ENCODE measurements at regions not wholly inside any gene's neighbourhood (a gene's known extent, or its start where the extent isn't known, plus 50 kb on each side); places are given as distances from the start of the nearest gene placed in this dataset.

- ATAC-seq = no peak
- TF ChIP-seq ARNTL (CRISPR knock-in tag; IDR thresholded peaks at IDR 0.05; ENCODE audit: borderline replicate concordance, low read depth) (no peak), ISL1 (CRISPR knock-in tag; IDR thresholded peaks at IDR 0.05) (no peak), TCF4 (CRISPR knock-in tag; IDR thresholded peaks at IDR 0.05; ENCODE audit: borderline replicate concordance) (no peak), SNAI2 (CRISPR knock-in tag; IDR thresholded peaks at IDR 0.05) (no peak)
These were observed 500.1 kb downstream of the ETV1 start for GRCh38 chr7:13489386-13489785.

DNA sequence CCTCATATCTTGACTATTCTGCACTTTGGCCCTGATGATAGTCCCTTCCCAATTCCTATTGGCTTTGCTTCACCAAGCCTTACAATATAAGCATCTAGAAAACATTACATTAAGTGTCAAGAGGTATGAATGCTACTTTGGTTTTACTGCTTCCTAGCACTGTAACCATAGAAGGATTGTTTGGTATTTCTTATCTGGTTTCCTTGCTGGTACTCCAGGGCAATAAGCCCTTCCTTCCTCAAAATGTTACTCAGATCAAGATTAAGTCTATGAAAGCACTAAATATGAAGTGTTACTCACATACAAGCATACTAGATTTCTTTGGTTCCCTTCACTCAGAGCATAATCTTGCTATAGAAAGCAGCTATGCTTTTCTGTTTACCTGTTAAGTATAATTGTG lies 492.5 kb downstream of the ETV1 start:
- TF ChIP-seq ARNTL (CRISPR knock-in tag; IDR thresholded peaks at IDR 0.05; ENCODE audit: borderline replicate concordance, low read depth) (no peak), GLIS3 (CRISPR knock-in tag; IDR thresholded peaks at IDR 0.05) (no peak), ZC3H10 (CRISPR knock-in tag; IDR thresholded peaks at IDR 0.05) (no peak), ZFP30 (CRISPR knock-in tag; IDR thresholded peaks at IDR 0.05) (no peak)
- ATAC-seq = no peak

GRCh38 chr7:13508586-13508985 lies 480.9 kb downstream of the ETV1 start:
- TF ChIP-seq BACH2 (CRISPR knock-in tag; IDR thresholded peaks at IDR 0.05; ENCODE audit: borderline replicate concordance) (no peak), TCF4 (CRISPR knock-in tag; IDR thresholded peaks at IDR 0.05; ENCODE audit: borderline replicate concordance) (no peak), TOX (CRISPR knock-in tag; IDR thresholded peaks at IDR 0.05; ENCODE audit: borderline replicate concordance) (no peak), ESRRG (CRISPR knock-in tag; IDR thresholded peaks at IDR 0.05) (no peak), ZC3H10 (CRISPR knock-in tag; IDR thresholded peaks at IDR 0.05) (no peak), ZFP3 (CRISPR knock-in tag; IDR thresholded peaks at IDR 0.05) (no peak), ZNF8 (CRISPR knock-in tag; IDR thresholded peaks at IDR 0.05) (no peak), ZNF70 (CRISPR knock-in tag; IDR thresholded peaks at IDR 0.05) (no peak), ARNTL (CRISPR knock-in tag; IDR thresholded peaks at IDR 0.05; ENCODE audit: borderline replicate concordance, low read depth) (no peak), GLIS3 (CRISPR knock-in tag; IDR thresholded peaks at IDR 0.05) (no peak), ZFP30 (CRISPR knock-in tag; IDR thresholded peaks at IDR 0.05) (no peak)
- TF ChIP-seq, protein P1, sequence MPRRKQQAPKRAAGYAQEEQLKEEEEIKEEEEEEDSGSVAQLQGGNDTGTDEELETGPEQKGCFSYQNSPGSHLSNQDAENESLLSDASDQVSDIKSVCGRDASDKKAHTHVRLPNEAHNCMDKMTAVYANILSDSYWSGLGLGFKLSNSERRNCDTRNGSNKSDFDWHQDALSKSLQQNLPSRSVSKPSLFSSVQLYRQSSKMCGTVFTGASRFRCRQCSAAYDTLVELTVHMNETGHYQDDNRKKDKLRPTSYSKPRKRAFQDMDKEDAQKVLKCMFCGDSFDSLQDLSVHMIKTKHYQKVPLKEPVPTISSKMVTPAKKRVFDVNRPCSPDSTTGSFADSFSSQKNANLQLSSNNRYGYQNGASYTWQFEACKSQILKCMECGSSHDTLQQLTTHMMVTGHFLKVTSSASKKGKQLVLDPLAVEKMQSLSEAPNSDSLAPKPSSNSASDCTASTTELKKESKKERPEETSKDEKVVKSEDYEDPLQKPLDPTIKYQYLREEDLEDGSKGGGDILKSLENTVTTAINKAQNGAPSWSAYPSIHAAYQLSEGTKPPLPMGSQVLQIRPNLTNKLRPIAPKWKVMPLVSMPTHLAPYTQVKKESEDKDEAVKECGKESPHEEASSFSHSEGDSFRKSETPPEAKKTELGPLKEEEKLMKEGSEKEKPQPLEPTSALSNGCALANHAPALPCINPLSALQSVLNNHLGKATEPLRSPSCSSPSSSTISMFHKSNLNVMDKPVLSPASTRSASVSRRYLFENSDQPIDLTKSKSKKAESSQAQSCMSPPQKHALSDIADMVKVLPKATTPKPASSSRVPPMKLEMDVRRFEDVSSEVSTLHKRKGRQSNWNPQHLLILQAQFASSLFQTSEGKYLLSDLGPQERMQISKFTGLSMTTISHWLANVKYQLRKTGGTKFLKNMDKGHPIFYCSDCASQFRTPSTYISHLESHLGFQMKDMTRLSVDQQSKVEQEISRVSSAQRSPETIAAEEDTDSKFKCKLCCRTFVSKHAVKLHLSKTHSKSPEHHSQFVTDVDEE (CRISPR knock-in tag; IDR thresholded peaks at IDR 0.05) = no peak
- TF ChIP-seq, protein P2, sequence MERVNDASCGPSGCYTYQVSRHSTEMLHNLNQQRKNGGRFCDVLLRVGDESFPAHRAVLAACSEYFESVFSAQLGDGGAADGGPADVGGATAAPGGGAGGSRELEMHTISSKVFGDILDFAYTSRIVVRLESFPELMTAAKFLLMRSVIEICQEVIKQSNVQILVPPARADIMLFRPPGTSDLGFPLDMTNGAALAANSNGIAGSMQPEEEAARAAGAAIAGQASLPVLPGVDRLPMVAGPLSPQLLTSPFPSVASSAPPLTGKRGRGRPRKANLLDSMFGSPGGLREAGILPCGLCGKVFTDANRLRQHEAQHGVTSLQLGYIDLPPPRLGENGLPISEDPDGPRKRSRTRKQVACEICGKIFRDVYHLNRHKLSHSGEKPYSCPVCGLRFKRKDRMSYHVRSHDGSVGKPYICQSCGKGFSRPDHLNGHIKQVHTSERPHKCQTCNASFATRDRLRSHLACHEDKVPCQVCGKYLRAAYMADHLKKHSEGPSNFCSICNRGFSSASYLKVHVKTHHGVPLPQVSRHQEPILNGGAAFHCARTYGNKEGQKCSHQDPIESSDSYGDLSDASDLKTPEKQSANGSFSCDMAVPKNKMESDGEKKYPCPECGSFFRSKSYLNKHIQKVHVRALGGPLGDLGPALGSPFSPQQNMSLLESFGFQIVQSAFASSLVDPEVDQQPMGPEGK (CRISPR knock-in tag; IDR thresholded peaks at IDR 0.05; ENCODE audit: borderline replicate concordance) = no peak
- TF ChIP-seq, protein P3, sequence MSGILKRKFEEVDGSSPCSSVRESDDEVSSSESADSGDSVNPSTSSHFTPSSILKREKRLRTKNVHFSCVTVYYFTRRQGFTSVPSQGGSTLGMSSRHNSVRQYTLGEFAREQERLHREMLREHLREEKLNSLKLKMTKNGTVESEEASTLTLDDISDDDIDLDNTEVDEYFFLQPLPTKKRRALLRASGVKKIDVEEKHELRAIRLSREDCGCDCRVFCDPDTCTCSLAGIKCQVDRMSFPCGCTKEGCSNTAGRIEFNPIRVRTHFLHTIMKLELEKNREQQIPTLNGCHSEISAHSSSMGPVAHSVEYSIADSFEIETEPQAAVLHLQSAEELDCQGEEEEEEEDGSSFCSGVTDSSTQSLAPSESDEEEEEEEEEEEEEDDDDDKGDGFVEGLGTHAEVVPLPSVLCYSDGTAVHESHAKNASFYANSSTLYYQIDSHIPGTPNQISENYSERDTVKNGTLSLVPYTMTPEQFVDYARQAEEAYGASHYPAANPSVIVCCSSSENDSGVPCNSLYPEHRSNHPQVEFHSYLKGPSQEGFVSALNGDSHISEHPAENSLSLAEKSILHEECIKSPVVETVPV (CRISPR knock-in tag; IDR thresholded peaks at IDR 0.05) = no peak
- peak; percentile 91 for ATAC-seq

DNA sequence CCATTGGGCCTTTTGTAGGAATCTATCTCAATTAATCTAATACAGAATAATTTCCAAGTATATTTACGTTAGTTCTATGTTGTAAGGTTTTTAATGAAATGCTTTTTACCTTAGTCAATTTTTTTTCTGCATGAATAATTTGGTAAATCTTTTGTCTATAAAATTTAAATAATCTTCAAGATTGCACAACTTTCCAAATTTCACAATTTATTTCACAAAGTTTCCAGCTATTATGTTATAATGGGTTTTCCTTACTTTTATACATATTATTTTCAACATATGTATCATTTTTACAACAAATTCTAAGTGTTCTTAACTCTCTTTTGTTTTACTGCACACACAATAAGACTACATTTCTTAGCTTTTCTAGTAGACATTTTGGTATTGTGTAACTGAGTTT lies 470.7 kb downstream of the ETV1 start:
- no peak for ATAC-seq
- TF ChIP-seq OSR1 (CRISPR knock-in tag; IDR thresholded peaks at IDR 0.05) (no peak), TOX (CRISPR knock-in tag; IDR thresholded peaks at IDR 0.05; ENCODE audit: borderline replicate concordance) (no peak), ISL1 (CRISPR knock-in tag; IDR thresholded peaks at IDR 0.05) (no peak), ZFP3 (CRISPR knock-in tag; IDR thresholded peaks at IDR 0.05) (no peak), SNAI2 (CRISPR knock-in tag; IDR thresholded peaks at IDR 0.05) (no peak), ZNF70 (CRISPR knock-in tag; IDR thresholded peaks at IDR 0.05) (no peak), CSDC2 (CRISPR knock-in tag; IDR thresholded peaks at IDR 0.05) (no peak), ARNTL (CRISPR knock-in tag; IDR thresholded peaks at IDR 0.05; ENCODE audit: borderline replicate concordance, low read depth) (no peak), GLIS3 (CRISPR knock-in tag; IDR thresholded peaks at IDR 0.05) (no peak), ZC3H10 (CRISPR knock-in tag; IDR thresholded peaks at IDR 0.05) (no peak), TCF4 (CRISPR knock-in tag; IDR thresholded peaks at IDR 0.05; ENCODE audit: borderline replicate concordance) (no peak), ZNF565 (CRISPR knock-in tag; conservative IDR thresholded peaks at IDR 0.05; ENCODE audit: low read depth) (no peak), ESRRG (CRISPR knock-in tag; IDR thresholded peaks at IDR 0.05) (no peak)
- TF ChIP-seq, protein P2 (CRISPR knock-in tag; IDR thresholded peaks at IDR 0.05; ENCODE audit: borderline replicate concordance) = no peak
- TF ChIP-seq, protein P4, sequence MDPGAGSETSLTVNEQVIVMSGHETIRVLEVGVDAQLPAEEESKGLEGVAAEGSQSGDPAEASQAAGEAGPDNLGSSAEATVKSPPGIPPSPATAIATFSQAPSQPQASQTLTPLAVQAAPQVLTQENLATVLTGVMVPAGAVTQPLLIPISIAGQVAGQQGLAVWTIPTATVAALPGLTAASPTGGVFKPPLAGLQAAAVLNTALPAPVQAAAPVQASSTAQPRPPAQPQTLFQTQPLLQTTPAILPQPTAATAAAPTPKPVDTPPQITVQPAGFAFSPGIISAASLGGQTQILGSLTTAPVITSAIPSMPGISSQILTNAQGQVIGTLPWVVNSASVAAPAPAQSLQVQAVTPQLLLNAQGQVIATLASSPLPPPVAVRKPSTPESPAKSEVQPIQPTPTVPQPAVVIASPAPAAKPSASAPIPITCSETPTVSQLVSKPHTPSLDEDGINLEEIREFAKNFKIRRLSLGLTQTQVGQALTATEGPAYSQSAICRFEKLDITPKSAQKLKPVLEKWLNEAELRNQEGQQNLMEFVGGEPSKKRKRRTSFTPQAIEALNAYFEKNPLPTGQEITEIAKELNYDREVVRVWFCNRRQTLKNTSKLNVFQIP (CRISPR knock-in tag; IDR thresholded peaks at IDR 0.05; ENCODE audit: borderline replicate concordance, low read depth) = no peak
- TF ChIP-seq, protein P1 (CRISPR knock-in tag; IDR thresholded peaks at IDR 0.05) = no peak
- TF ChIP-seq, protein P3 (CRISPR knock-in tag; IDR thresholded peaks at IDR 0.05) = no peak

All from SK-N-SH treated with all-trans-retinoic acid at 6 μM for 48 hours (cell line).